HG02623 (cell line): ENCODE measurements at regions not wholly inside any gene's neighbourhood (a gene's known extent, or its start where the extent isn't known, plus 50 kb on each side); places are given as distances from the start of the nearest gene placed in this dataset.
"Not testable (repeated sequence)": the region's sequence is repeated elsewhere in the genome, so short reads cannot be mapped to it uniquely, and the experiment has no call there.

ENCODE experiments used
- ATAC-seq: cut with Tn5 transposase; IDR thresholded peaks from one replicate; pipeline ENCODE4 v1.9.1; 2021; ENCODE audit warnings: moderate library complexity; ENCODE audit not compliant: unreplicated experiment

- no peak for ATAC-seq
Observed at GRCh38 chr2:133970641-133971040, 283.2 kb upstream of the MGAT5 start.

- no peak for ATAC-seq
Observed at GRCh38 chr2:133972297-133972696, 281.6 kb upstream of the MGAT5 start.

GRCh38 chr2:133972786-133973185 lies 281.1 kb upstream of the MGAT5 start:
- no peak for ATAC-seq

- no peak for ATAC-seq
Observed at GRCh38 chr2:133974353-133974752, 279.5 kb upstream of the MGAT5 start.

DNA sequence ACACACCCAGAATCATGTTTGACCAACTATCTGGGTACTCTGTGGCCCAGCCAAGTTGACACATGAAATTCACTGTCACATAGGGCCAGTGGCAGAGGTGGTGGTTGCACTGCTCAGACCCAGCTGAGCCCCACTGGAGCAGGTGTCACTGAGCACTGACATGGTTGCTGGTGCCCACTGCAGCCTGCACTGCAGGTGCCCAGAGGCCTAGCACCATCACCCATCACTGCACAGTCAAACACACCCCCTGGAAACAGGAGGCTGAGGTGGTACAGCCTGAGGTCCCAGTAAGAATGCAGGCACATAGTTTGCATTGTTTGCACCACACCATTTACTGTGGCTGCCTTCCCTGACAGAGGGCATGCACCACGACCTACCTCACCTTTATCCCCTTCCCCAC lies 278.7 kb upstream of the MGAT5 start:
- no peak for ATAC-seq

DNA sequence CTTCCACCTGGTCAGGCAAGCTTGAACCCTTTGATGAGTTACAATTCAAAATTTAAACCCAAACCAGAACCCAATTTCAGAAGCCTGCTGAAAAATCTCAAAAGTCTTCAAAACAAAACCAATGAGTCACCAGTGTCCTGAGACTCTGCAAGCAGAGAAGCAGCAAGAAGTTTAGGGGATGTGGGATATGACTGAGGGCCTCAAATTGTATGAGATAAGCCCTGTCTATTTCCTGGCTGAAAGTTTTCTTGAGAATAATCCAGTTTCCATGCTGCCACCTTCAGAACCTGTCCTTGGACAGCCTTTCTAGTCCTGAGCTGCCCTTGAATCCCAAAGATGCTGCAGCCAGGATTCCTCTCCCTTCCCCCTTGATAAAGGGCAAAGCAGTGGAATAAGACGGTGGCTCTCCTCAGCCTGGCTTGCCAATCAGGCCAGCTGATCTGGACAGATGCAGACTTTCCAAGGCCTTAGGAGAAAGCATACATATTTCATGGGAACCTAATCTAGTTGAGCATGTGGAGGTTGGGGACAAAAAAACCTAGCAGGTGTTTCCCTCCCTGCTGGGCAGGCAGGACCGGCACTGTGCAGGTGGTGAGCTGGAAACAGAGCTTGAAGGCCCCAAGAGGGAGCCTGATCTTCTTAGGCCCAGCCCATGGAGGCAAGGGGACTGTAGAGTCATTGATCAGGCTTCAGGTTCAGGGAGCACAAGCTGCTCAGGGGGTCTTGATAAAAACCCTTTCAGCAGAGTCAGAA lies 278.0 kb upstream of the MGAT5 start:
- ATAC-seq: no peak

- no peak for ATAC-seq
Observed at GRCh38 chr2:133976659-133977058, 277.2 kb upstream of the MGAT5 start.

DNA sequence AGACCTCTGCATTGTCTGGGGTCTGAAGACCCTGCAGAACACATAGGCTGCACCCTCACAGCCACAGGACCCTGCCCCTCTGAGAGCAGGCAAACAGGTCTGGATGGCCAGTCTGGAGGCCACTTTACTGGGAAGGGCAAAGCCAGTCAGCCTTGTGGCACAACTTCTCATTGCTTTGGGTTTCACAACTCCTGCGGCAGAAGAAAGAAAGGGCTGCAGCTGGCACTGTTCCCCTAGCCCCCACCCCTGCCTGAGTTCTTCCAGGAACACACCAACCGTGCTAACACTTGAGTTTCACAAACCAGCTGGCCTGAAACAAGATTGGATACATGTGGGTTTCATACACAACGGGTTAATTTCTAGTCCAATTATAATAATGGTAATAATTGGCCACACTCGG lies 276.5 kb upstream of the MGAT5 start:
- no peak for ATAC-seq

DNA sequence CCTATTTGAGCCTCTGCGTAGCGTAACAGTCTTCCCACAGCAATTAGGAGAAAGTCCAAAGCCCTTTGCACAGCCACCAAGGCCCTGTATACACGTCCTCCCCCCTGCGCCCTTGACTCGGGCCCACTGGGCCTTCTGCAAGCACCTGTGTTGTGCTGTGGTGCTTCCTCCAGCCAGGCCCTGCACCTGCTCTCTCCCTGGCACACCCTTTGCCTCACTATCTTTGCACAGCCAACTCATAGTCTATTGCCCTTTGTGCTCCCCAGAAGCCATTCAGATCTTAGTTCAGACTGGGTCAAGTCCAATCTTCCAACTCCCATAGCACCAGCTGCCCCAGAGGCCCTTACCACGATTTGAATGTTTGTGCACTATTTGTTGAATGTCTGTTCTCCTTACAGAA lies 271.6 kb upstream of the MGAT5 start:
- no peak for ATAC-seq

GRCh38 chr2:133985563-133985962 lies 268.3 kb upstream of the MGAT5 start:
- no peak for ATAC-seq

DNA sequence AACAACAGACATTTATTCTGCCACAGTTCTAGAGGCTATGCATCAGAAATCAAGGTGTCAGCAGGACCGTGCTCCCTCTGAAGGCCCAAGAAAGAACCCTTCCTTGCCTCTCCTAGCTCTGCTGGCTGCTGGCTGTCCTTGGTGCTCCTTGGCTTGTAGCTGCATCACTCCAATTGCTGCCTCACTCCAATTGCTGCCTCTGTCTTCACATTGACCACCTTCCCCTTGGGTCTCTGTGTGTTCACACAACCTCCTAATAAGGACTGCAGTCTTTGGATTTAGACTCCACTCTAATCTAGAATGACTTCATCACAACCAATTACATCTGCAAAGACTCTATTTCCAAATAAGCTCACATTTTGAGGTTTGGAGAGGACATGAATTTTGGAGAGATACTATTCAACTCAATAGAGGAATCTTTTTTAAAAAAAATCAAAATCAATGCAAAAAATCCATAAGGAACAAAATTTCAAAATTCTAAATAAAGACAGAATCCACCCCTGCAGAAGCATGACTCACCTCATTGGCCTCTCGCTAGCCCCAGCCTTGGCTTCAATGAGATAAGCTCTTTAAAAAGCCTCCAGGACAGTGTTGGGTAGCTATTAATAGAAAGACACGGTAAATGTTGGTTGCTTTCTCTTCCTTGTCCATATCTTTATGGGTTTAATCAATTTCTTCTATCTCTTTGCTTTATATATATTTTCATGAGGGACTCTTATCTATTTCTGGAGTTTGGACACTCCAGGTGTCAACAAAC lies 267.6 kb upstream of the MGAT5 start:
- no peak for ATAC-seq

GRCh38 chr2:133986881-133987795 lies 266.7 kb upstream of the MGAT5 start:
- no peak for ATAC-seq

- ATAC-seq: no peak
Observed at GRCh38 chr2:133988316-133988891, 265.5 kb upstream of the MGAT5 start.

GRCh38 chr2:133991606-133992168 lies 262.2 kb upstream of the MGAT5 start:
- no peak for ATAC-seq

- ATAC-seq: no peak
Observed at GRCh38 chr2:133992454-133992853, 261.4 kb upstream of the MGAT5 start.

DNA sequence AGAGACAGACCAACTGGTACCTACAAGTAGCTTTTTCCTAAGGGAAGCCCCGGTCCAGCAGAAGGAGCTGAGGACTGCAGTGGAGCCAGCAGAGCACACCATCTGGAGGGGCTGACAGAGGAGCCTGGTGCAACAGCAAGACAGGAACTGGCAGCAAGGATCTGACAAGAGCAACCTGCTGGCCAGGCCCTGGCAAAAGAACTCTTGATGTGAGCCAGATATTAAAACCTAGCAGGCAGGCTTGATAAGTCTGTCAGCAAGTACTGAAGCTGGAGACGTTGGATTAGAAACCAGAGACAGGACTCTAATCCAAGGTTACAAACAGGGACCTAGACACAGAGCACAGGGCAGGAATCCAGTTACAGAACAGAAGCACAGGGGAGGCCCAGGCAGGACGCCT lies 260.7 kb upstream of the MGAT5 start:
- no peak for ATAC-seq

- ATAC-seq: not testable (repeated sequence)
Observed at GRCh38 chr2:133998726-133999125, 255.1 kb upstream of the MGAT5 start.

DNA sequence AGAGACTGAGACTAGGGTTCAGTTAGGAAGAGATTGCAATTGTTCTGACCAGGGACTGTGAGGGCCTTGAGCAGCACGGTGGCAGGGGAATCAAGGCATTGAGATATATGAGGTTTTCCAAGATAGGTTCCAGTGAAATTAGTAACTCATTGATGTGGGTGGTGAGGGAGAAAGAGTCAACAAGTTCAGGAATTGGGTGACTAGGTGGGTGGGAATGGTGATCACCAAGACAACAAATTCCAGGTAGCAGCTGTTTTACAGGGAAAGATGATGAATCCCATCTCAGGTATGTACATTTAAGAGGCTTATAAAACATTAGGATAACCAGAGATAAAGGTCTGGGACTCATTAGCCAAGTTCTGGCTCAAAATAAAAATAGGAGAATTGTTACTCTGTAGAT lies 251.5 kb upstream of the MGAT5 start:
- ATAC-seq: no peak

DNA sequence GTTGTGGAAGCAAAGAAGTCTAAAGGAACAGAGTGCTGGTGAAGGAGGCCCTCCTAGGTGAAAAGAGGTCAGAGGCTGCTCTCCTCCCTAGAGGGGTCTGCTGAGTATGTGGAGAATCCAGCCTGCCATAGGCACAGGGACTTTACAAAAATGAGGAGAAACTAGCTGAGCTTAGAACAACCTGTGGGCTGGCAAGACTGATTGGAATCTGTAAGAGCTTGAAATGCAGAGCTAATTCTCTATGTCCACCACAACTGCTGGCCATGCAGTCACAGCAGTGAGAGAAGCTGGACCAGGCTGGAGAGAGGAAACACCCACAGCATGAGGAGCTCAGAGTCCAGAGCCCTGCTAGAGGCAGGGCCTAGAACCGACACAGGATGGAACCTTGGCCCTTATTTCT lies 251.0 kb upstream of the MGAT5 start:
- no peak for ATAC-seq

- ATAC-seq: no peak
Observed at GRCh38 chr2:134004467-134004866, 249.4 kb upstream of the MGAT5 start.

GRCh38 chr2:134008837-134009236 lies 245.0 kb upstream of the MGAT5 start:
- no peak for ATAC-seq
